ENCODE measurements at regions not wholly inside any gene's neighbourhood (a gene's known extent, or its start where the extent isn't known, plus 50 kb on each side); places are given as distances from the start of the nearest gene placed in this dataset.
"Not testable (repeated sequence)": the region's sequence is repeated elsewhere in the genome, so short reads cannot be mapped to it uniquely, and the experiment has no call there.

DNA sequence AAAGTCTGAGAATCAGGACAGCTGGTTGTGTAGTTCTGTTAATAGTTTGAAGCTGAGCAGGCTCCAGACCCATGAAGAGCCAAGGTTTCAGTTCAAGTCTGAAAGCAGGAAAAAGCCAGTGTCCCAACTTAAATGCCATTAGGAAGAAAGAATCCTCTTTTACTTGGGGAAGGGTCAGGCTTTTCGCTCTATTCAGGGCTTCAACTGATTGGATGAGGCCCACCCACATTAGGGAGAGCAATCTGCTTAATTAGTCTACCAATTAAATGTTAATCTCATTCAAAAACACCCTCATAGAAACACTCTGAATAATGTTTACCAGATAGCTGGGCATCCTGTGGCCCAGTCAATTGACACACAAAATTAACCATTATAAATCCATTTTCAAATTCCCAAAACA, 462.2 kb downstream of the EPM2A start:
- no peak for DNase-seq (ENCODE audit: low read depth)

DNA sequence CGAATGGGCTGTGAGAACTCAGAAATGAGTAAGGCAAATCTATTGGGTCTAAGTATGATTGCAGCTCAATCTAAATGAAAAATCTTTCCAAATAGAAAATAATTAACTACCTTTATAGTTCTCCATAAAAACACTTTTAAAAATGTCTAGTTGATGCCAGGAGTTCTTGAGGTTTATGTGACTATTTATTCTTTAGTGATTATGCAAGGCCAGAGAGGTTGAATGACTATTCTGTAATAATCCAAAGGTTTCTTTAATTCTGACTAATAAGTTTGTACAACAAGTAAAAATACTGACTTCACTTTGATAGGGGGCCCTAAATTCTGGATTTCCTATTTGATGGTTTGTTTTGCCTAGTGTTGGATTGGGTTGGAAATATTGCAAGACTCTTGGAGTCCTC, 461.2 kb downstream of the EPM2A start:
- DNase-seq (ENCODE audit: low read depth): no peak

DNA sequence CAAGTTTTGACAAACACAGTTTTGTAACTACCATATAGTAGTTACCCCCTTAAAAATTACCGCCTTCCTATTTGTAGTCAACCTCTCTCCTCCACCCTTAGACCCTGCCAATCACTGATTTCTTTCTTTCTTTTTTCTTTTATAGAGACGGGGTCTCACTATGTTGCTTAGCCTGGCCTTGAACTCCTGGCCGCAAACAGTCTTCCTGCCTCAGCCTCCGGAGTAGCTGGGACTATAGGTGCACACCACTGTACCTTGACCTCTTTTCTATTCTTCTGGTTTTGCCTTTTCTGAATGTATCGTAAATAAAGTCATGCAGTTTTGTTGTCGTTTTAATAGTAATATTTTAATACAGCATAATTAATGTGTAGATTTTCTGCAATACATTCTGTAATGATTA, 460.3 kb downstream of the EPM2A start:
- no peak for DNase-seq (ENCODE audit: low read depth)

DNA sequence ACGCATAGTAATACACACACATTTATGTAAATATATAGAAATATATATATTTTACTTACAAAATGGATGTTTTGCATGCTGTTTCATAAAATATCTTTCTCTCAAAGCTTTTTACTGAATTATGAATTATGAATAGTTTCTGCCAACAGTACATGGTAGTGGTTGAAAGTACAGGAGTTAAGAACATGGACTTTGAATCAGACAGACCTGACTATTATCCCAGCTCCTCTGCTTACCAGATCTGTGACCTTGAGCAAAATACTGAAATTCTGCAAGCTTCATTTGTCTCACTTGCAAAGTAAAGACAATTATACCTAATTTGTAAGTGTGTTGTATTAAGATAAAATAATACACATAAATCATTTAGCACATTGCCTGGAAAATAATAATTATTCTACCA, 459.5 kb downstream of the EPM2A start:
- DNase-seq (ENCODE audit: low read depth): no peak

DNA sequence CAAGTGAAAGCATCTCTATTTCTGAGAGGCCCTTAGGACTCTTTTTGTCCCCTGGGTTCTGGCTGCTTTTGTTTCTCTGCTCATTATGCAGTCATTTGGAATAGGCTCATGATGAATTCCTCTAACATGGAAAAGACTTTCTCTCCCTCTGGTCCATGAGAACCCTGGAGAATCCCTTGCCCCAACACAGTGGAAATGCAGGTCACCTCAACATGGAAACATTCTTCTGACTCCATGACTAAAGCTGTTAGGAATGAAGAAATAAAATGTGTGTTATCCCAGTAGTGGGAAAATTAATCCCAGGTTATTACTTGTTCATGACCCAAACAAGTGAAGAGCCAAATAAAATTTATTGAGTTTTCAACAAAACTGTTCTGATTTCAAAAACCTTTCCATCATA, 458.6 kb downstream of the EPM2A start:
- no peak for DNase-seq (ENCODE audit: low read depth)

DNA sequence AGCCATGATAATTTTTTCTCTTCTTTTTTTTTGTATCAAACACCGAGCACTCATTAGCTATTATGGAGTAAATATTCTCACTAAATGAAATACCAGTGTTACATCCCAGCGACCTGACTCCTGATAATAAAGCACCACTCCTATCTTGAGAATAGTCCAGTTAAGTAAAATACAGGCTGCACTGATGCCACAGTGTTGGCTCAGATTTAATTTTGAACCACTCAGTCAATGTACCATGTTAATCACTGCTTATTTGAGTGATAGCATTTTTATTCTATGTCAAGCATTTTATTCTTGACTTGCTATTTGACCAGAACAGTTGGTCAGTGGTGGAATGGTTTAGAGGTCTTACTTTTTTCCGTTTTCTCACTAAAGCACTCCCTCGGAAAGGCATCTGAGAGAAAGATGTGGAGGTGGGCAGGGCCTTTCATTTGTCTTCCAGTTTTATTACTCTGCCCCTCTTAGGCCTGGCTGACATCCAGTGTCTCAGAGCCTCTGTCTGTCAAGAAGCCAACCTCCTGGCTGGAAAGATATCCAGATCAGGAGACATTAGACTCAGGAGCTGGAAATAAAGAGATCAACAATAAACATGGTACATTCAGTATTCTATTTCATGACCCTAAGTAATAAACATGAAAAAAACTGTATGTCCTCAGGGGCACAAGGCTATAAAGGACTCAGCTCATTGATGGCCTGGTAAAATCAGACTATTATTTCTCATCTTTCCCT, 457.8 kb downstream of the EPM2A start:
- no peak for DNase-seq (ENCODE audit: low read depth)

DNA sequence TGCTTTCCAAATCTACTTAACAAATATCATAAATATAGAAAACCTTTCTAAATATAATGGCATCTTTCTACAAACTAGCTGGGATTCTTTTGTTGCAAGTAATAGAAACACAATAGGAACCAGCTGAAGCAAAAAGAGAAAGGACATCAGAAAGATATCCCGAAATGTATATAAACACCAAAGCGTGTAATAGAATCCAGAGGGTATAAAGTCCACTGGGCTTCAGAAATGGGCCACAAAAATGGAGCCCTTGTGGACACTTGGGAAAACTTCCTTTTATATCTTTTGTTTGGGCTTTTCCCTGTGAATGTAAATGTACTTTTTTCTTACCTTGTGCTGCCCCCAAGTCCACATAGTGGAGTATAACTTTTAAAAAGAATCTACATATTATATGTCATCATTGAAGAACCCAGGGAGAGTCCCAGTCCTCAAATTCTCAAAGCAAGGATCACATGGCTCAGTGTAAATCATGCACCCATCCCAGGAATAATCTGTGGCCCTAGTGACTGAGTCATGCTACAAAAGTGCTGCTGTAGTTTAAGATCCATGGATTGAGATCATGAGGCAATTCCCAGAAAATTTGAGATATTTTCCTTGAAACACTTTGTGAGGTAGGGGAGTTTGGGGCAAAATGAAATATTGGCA, 457.0 kb downstream of the EPM2A start:
- DNase-seq (ENCODE audit: low read depth): no peak

DNA sequence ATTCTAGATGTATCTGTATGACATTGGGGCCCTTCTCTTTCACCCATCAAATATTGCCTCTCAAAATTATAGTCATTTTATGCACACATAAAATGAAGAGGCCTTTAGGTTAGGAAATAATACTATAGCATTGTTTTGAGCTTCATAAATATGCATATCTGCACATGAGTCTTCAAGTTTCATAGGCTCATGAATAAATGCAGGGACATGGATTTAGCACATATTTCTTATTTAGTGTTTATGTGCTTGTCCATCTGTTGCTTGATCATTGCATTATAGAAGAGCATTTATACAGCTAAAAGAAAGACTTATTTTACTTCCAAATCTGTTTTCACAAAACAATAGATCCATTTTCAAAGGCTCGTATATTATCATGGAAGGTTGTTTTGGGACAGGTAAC, 455.8 kb downstream of the EPM2A start:
- no peak for DNase-seq (ENCODE audit: low read depth)

DNA sequence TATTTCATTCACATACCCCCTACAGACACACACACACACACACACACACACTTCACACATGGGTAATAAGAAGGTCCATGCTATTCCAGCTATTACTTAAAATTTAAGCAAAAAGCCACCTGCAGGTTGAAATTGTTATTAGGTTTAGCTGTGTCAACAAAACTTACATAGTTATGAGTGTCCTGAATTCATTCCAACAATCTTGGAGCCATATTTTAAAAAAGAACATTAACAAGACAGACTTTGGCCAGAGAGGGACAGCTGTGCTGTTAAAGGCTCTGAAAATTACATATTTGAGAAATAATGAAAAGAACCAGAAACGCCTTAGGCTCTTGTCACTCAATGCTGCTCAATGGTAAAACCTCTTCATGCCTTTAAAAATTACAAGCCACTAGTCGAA, 455.3 kb downstream of the EPM2A start:
- no peak for DNase-seq (ENCODE audit: low read depth)

DNA sequence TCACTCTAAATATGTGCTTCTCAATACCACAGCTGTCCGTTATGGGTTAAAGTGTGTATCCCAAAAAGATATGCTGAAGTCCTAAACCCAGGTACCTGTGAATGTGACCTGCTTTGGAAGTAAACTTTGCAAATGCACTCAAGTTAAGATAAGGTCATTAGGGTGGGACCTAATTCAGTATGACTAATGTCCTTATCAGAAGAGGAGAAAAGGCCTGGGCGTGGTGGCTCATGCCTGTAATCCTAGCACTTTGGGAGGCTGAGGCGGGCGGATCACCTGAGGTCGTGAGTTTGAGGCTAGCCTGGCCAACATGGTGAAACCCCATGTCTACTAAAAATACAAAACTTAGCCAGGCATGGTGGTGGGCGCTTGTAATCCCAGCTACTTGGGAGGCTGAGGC, 452.1 kb downstream of the EPM2A start:
- DNase-seq (ENCODE audit: low read depth): not testable (repeated sequence)

DNA sequence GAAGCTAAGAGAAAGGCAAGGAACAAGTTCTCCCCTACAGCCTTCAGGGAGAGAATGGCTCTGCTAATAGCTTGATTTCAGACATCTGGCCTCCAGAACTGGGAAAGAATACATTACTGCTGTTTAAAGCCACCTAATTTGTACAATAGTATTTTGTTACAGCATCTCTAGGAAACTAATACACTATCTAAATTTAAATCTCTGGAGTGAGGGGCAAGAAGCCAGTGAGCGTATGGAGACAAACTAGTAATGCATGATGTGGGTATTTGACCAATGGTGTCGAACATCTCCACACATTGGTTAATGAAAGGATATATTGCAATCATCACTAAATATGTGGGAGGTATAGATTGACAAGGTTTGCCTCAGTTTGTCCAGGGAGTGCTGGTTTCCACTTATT, 451.5 kb downstream of the EPM2A start:
- no peak for DNase-seq (ENCODE audit: low read depth)

DNA sequence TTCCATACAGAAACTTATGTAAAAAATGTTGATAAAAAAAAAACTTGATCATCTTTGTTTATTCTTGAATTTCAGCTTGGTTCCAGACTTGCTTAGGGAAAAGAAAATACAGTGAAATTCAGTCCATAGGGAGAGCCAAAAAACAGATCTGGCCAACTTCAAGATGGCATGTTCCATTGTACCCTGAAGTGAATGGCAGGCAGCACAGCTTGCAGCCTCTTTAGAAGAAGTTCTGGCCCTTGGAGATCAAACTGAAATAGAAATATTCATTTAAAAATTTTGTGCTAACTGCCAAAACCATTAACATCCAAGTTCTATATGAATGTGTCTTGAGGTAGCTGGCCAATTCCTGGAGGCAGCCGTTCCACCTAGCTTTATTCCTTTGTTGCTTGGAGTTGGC, 448.4 kb downstream of the EPM2A start:
- DNase-seq (ENCODE audit: low read depth): no peak

DNA sequence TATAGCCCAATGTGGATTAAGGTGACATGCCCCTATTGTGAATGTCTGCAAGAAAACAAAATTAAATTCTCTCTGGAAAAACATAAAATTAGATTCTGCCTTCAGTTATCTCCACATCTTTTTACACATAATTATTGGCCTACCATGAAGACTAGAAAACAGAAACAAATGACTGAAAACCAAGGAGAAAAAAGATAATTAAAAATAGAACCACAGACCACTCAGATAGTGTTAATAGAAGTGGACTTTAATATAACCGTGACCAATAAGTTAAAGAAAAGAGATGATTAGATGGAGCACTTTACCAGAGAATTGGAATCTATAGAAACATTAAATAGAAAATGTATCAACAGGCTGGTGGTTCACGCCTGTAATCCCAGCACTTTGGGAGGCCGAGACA, 445.7 kb downstream of the EPM2A start:
- no peak for DNase-seq (ENCODE audit: low read depth)

DNA sequence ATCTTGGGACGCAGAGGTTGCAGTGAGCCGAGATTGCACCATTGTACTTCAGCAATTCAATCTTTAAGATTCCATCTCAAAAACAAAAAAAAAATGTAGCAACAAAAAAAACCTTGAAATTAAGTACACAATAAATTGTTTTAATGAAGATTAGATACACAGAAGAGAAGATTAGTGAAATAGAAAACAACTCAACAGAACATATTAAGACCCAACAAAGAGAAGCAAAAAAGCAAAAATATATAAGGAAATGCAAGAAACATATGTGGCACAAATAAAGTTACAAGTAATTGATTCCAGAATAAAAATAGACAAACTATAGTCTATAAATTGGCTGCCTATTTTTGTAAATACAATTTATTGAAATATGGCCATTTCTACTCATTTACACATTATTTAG, 445.2 kb downstream of the EPM2A start:
- DNase-seq (ENCODE audit: low read depth): no peak

DNA sequence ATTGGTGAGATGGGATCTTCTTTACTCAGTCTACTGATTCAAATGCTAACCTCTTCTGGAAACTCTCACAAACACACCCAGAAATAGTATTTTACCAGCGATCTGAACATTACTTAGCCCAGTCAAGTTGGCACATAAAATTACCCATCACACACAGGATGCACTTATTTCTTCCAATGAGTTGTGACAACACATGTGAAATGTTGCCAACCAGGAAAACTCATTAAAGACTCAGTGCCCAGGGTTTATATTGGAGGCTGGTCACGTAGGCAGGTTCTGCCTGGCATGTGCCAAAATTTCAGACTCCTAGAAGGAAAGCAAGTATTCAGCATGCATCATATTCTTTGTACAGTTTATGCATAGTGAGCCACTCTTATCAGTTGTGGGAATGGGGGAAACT, 443.3 kb downstream of the EPM2A start:
- no peak for DNase-seq (ENCODE audit: low read depth)

DNA sequence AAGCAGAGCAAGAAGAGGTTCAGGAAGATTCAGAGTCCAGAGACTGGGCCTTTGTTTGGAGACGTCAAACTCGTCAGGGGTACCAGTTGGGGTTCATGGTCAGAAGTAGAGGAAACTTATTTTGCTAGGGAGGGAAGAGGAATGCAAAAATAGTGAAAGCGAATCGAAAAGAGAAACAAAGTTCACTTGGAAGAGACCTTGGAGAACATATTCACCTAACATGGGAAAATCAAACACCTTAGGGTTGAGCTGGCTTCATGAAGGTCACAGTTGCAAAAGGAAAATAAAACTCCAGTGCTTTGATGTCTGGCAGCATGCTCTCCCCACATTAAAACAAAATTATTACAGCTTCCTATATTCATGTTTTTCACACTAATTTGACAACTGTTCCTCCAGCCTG, 440.4 kb downstream of the EPM2A start:
- DNase-seq (ENCODE audit: low read depth): no peak

DNA sequence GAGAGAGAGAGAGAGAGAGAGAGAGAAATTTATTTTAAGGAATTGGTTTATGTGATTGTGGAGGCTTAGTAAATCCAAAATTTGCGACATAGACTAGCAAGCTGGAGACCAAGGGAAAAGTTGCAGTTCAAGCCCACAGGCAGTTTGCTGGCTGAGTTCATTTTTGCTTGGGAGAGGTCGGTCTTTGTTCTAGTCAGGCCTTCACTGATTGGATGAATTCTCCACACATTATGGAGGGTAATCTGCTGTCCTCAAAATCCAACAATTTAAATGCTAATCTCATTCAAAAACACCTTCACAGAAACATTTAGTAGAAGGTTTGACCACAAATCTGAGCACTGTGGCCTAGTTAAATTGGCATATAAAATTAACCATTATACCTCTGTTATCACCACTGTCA, 439.6 kb downstream of the EPM2A start:
- DNase-seq (ENCODE audit: low read depth): no peak

DNA sequence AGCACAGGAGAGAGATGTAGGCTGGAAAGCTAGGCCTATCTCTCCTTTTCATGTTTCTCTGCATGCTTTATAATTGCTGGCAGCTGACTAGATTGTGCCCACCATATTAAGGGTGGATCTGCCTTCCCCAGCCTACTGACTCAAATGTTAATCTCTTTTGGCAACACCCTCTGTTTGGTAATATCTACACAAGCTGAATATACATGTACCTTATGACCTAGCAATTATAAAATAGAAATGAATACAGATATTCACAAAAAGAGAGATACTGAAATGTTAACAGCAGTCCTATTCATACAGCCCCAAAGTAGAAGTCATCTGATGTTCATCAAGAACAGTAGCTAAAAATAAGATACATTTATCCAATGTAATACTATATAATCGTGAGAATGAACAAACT, 429.6 kb downstream of the EPM2A start:
- DNase-seq (ENCODE audit: low read depth): no peak

DNA sequence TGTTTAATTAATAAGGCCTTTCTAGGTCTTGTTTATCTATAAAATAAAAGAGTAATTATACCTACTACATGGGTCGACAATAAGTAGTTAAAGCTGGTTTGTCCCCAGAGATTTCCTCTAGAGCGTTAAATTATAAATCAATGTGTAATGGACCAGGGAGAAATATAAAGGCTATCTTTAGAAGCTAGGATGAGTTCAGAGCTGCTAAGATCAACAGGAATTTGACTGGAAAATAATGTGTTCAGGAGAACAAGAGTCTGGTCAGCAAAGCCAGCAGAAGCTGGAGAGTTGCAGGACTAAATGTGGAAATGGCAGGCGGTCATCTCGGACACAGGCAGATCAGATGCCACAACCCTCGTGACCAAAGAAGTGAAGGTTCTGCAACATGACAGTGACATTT, 428.8 kb downstream of the EPM2A start:
- no peak for DNase-seq (ENCODE audit: low read depth)

DNA sequence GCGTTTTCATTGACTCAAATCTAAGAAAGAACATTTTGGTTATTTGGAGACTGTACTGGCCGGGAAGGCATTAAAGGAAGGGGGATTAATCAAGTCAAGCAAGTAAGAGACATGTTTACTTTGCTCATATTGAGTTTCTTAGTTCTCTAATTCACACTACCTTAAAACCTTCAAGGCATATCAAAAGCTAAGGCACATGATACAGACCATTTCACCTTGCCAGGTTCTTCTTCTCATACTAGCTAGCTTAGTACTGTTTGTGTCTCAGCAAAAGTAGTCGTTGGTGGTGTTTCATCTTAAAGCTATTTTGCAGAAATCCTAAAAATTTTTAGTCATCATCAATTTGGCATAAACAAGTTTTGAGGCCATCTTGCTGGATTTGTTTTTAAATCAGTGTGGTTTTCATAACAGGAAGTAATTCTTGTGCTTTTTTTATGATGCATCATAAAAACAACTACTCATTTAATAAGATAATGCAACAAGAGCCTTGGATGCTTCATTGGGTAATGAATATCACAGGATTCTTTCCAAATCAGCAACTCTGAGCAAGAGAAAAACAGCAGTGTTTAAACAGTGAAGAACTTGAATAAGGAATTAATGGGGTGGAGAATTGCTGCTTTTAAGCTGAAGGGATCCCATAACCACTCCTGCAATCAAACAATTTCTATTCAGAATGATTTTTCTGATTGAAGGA, 425.3 kb downstream of the EPM2A start:
- DNase-seq (ENCODE audit: low read depth): no peak

DNA sequence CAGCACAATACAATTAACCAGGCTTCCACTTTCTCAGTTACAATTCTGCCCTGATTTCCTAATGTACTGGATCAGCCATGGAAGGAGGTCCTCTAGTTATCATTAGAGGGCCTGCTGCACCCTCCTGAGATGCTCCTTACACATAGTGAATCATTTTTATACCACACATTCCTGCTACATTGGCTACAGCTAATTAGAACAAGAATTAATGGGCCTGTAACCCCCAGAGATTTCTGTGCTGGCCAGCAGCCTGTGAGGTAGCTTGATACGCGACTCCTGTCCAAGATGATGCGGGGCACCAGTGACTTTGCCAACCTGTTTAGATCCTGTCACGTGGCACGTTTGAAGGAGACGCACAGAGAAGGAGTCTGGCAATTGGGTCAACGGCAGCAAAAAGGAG, 422.8 kb downstream of the EPM2A start:
- DNase-seq (ENCODE audit: low read depth): no peak

DNA sequence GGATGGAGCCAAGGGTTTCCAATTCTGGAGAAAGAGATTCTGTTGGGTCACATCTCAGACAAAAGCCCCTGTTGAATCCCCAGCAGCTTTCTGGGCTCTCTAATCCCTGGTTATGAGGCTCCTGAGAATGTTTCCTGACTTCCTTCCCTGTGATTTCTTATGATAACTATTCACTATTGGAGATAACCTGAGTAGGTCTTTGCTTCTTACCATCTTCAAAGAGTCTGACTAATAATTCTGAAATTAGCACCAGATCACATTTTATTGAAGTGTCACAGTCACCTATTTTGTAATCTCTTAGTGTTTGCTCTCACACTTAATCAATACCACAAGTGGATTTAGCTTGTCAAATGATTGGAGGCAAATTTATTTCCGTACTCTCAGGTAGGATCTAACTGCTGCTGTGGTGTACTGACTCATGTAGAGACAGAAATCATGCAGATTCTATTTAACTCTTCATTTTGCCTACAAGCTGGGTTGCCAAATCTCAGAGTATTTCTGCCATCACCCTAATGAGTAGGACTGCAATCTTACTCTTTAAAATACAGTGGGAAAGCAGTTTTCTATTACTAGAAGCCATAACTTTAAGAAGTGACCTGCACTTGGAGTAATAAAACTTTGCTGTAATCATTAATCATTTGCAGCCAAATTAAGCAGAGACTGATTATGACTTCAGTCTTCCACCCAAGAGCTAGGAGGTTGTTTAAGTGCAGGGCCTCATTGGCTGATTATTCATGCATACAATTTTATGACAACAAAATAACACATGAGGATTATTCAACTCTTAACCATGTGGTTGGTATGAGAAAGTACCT, 422.1 kb downstream of the EPM2A start:
- no peak for DNase-seq (ENCODE audit: low read depth)
